WTC11 (cell line): ENCODE measurements at regions not wholly inside any gene's neighbourhood (a gene's known extent, or its start where the extent isn't known, plus 50 kb on each side); places are given as distances from the start of the nearest gene placed in this dataset.

Source experiments
- ATAC-seq: fragments of 200-7000 bp; cut with Tn5 transposase; 2 replicates; pipeline ENCODE4 v1.10.0; 2021; ENCODE audit warnings: mild to moderate bottlenecking, moderate library complexity
- CTCF ChIA-PET: fragments of 300-600 bp; sonication (Branson Sonifier 250); formaldehyde crosslinking; loops from one replicate; lab custom pipeline; 2021; ENCODE audit warnings: antibody characterized with exemption; lab: Charles Lee
- POLR2A ChIA-PET: fragments of 350-600 bp; sonication (Branson Sonifier 250); formaldehyde crosslinking; loops from one replicate; lab custom pipeline; 2021; ENCODE audit warnings: antibody characterized with exemption; lab: Charles Lee
- DNase-seq: peaks from one replicate; pipeline ENCODE4 v3.0.0; 2021; ENCODE audit warnings: low spot score
- H3K27ac Mint-ChIP-seq: 2 replicates; pipeline ENCODE4 v1.8.0; 2021; ENCODE audit warnings: mixed read lengths
- H3K27me3 Mint-ChIP-seq: 2 replicates; pipeline ENCODE4 v1.8.0; 2021; ENCODE audit warnings: low read depth, mild to moderate bottlenecking, moderate library complexity, mixed read lengths
- H3K36me3 Mint-ChIP-seq: 2 replicates; pipeline ENCODE4 v1.8.0; 2021; ENCODE audit warnings: mixed read lengths
- H3K4me1 Mint-ChIP-seq: 2 replicates; pipeline ENCODE4 v1.8.0; 2022; ENCODE audit warnings: mixed read lengths
- H3K4me3 Mint-ChIP-seq: 2 replicates; pipeline ENCODE4 v1.8.0; 2021; ENCODE audit warnings: mild to moderate bottlenecking, moderate library complexity, mixed read lengths
- H3K9me3 Mint-ChIP-seq: 2 replicates; pipeline ENCODE4 v1.8.0; 2021; ENCODE audit warnings: mixed read lengths
- ATF2 ChIP-seq: sonication (generic); formaldehyde crosslinking; IDR thresholded peaks from 2 replicates; pipeline ENCODE4 v1.8.1; 2022; ENCODE audit warnings: low read depth, missing genetic modification reagents, borderline replicate concordance
- ATF6 ChIP-seq: sonication (generic); formaldehyde crosslinking; IDR thresholded peaks from 2 replicates; pipeline ENCODE4 v1.8.1; 2023; ENCODE audit warnings: mild to moderate bottlenecking, missing genetic modification reagents
- CBFB ChIP-seq: sonication (generic); formaldehyde crosslinking; IDR thresholded peaks from 2 replicates; pipeline ENCODE4 v1.8.1; 2022; ENCODE audit warnings: mild to moderate bottlenecking, low read depth, missing genetic modification reagents
- CTCF ChIP-seq: fragments of 200-600 bp; IDR thresholded peaks from 2 replicates; pipeline ENCODE4 v1.8.0; 2022; ENCODE audit warnings: antibody characterized with exemption
- FOXK1 ChIP-seq: sonication (generic); formaldehyde crosslinking; IDR thresholded peaks from 2 replicates; pipeline ENCODE4 v1.8.0; 2022; ENCODE audit warnings: mild to moderate bottlenecking, moderate library complexity, missing genetic modification reagents
- GRHL2 ChIP-seq: fragments of 250-450 bp; sonication (Bioruptor Pico); IDR thresholded peaks from 2 replicates; pipeline ENCODE4 v1.8.0; 2022; ENCODE audit warnings: mild to moderate bottlenecking, moderate library complexity; ENCODE audit not compliant: insufficient replicate concordance, severe bottlenecking
- GTF2I ChIP-seq: fragments of 250-450 bp; sonication (Bioruptor Pico); conservative IDR thresholded peaks from 2 replicates; pipeline ENCODE4 v1.4.0; 2021; ENCODE audit warnings: mild to moderate bottlenecking
- JAZF1 ChIP-seq: fragments of 250-450 bp; sonication (Bioruptor Pico); IDR thresholded peaks from 2 replicates; pipeline ENCODE4 v1.9.0; 2021; ENCODE audit warnings: moderate library complexity, mild to moderate bottlenecking, inconsistent platforms
- JUN ChIP-seq: sonication (generic); formaldehyde crosslinking; IDR thresholded peaks from 2 replicates; pipeline ENCODE4 v1.8.0; 2023; ENCODE audit warnings: mild to moderate bottlenecking, missing genetic modification reagents
- NFYB ChIP-seq: sonication (generic); formaldehyde crosslinking; conservative IDR thresholded peaks from 2 replicates; pipeline ENCODE4 v1.8.0; 2022; ENCODE audit warnings: low read depth, missing genetic modification reagents
- TEAD4 ChIP-seq: sonication (generic); formaldehyde crosslinking; IDR thresholded peaks from 2 replicates; pipeline ENCODE4 v1.8.0; 2022; ENCODE audit warnings: mild to moderate bottlenecking, missing genetic modification reagents
- ZBTB21 ChIP-seq: sonication (generic); formaldehyde crosslinking; IDR thresholded peaks from 2 replicates; pipeline ENCODE4 v1.8.1; 2023; ENCODE audit warnings: mild to moderate bottlenecking, missing genetic modification reagents, borderline replicate concordance
- ZNF396 ChIP-seq: fragments of 250-450 bp; sonication (Bioruptor Pico); IDR thresholded peaks from 2 replicates; pipeline ENCODE4 v1.8.0; 2021; ENCODE audit warnings: mild to moderate bottlenecking, moderate library complexity, borderline replicate concordance
- ZNF671 ChIP-seq: fragments of 250-450 bp; sonication (Bioruptor Pico); IDR thresholded peaks from 2 replicates; pipeline ENCODE4 v1.8.0; 2021; ENCODE audit warnings: mild to moderate bottlenecking
- ZSCAN18 ChIP-seq: fragments of 250-450 bp; sonication (Bioruptor Pico); IDR thresholded peaks from 2 replicates; pipeline ENCODE4 v2.1.2; 2022; ENCODE audit warnings: mild to moderate bottlenecking, moderate library complexity
- TF ChIP-seq, protein P1 (sequence below): sonication (generic); formaldehyde crosslinking; IDR thresholded peaks from 2 replicates; pipeline ENCODE4 v1.8.1; 2023; ENCODE audit warnings: mild to moderate bottlenecking, missing genetic modification reagents, moderate library complexity
- TF ChIP-seq, protein P2 (sequence below): fragments of 250-450 bp; sonication (Bioruptor Pico); IDR thresholded peaks from 2 replicates; pipeline ENCODE4 v1.9.0; 2021; ENCODE audit warnings: mild to moderate bottlenecking, borderline replicate concordance
- TF ChIP-seq, protein P3 (sequence below): sonication (generic); formaldehyde crosslinking; IDR thresholded peaks from 2 replicates; pipeline ENCODE4 v1.8.0; 2022; ENCODE audit warnings: missing genetic modification reagents

- Mint-ChIP-seq H3K36me3 (no peaks in the 10 kb centered on the region), H3K27me3 (no peaks in the 10 kb centered on the region), H3K27ac (no peak overlapping the region), H3K9me3 (peaks cover 3% of the 10 kb centered on the region; the same call in 1 of the 2 replicates), H3K4me1 (0 out of 2 replicates have a peak, but pooled peaks cover 4% of the 10 kb centered on the region), H3K4me3 (no peak overlapping the region)
- ChIA-PET CTCF (no interaction called here), POLR2A (no interaction called here)
- no peak for DNase-seq
- TF ChIP-seq ATF6 (CRISPR knock-in tag) (no peak), ZNF671 (CRISPR knock-in tag) (no peak), ZSCAN18 (CRISPR knock-in tag) (no peak), ATF2 (CRISPR knock-in tag) (no peak), ZNF396 (no peak), FOXK1 (CRISPR knock-in tag) (no peak), JAZF1 (CRISPR knock-in tag) (no peak), GRHL2 (CRISPR knock-in tag) (no peak), CTCF (no peak), JUN (CRISPR knock-in tag) (no peak), NFYB (CRISPR knock-in tag) (no peak), CBFB (CRISPR knock-in tag) (no peak), GTF2I (no peak), TEAD4 (no peak), ZBTB21 (no peak)
- TF ChIP-seq, protein P1, sequence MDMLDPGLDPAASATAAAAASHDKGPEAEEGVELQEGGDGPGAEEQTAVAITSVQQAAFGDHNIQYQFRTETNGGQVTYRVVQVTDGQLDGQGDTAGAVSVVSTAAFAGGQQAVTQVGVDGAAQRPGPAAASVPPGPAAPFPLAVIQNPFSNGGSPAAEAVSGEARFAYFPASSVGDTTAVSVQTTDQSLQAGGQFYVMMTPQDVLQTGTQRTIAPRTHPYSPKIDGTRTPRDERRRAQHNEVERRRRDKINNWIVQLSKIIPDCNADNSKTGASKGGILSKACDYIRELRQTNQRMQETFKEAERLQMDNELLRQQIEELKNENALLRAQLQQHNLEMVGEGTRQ (CRISPR knock-in tag): no peak
- TF ChIP-seq, protein P2, sequence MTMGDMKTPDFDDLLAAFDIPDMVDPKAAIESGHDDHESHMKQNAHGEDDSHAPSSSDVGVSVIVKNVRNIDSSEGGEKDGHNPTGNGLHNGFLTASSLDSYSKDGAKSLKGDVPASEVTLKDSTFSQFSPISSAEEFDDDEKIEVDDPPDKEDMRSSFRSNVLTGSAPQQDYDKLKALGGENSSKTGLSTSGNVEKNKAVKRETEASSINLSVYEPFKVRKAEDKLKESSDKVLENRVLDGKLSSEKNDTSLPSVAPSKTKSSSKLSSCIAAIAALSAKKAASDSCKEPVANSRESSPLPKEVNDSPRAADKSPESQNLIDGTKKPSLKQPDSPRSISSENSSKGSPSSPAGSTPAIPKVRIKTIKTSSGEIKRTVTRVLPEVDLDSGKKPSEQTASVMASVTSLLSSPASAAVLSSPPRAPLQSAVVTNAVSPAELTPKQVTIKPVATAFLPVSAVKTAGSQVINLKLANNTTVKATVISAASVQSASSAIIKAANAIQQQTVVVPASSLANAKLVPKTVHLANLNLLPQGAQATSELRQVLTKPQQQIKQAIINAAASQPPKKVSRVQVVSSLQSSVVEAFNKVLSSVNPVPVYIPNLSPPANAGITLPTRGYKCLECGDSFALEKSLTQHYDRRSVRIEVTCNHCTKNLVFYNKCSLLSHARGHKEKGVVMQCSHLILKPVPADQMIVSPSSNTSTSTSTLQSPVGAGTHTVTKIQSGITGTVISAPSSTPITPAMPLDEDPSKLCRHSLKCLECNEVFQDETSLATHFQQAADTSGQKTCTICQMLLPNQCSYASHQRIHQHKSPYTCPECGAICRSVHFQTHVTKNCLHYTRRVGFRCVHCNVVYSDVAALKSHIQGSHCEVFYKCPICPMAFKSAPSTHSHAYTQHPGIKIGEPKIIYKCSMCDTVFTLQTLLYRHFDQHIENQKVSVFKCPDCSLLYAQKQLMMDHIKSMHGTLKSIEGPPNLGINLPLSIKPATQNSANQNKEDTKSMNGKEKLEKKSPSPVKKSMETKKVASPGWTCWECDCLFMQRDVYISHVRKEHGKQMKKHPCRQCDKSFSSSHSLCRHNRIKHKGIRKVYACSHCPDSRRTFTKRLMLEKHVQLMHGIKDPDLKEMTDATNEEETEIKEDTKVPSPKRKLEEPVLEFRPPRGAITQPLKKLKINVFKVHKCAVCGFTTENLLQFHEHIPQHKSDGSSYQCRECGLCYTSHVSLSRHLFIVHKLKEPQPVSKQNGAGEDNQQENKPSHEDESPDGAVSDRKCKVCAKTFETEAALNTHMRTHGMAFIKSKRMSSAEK (CRISPR knock-in tag): no peak
- TF ChIP-seq, protein P3, sequence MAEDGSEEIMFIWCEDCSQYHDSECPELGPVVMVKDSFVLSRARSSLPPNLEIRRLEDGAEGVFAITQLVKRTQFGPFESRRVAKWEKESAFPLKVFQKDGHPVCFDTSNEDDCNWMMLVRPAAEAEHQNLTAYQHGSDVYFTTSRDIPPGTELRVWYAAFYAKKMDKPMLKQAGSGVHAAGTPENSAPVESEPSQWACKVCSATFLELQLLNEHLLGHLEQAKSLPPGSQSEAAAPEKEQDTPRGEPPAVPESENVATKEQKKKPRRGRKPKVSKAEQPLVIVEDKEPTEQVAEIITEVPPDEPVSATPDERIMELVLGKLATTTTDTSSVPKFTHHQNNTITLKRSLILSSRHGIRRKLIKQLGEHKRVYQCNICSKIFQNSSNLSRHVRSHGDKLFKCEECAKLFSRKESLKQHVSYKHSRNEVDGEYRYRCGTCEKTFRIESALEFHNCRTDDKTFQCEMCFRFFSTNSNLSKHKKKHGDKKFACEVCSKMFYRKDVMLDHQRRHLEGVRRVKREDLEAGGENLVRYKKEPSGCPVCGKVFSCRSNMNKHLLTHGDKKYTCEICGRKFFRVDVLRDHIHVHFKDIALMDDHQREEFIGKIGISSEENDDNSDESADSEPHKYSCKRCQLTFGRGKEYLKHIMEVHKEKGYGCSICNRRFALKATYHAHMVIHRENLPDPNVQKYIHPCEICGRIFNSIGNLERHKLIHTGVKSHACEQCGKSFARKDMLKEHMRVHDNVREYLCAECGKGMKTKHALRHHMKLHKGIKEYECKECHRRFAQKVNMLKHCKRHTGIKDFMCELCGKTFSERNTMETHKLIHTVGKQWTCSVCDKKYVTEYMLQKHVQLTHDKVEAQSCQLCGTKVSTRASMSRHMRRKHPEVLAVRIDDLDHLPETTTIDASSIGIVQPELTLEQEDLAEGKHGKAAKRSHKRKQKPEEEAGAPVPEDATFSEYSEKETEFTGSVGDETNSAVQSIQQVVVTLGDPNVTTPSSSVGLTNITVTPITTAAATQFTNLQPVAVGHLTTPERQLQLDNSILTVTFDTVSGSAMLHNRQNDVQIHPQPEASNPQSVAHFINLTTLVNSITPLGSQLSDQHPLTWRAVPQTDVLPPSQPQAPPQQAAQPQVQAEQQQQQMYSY (CRISPR knock-in tag): no peak
- no peak for ATAC-seq
These were observed 219.9 kb downstream of the DKK1 start for GRCh38 chr10:52533986-52534385.
